Loucy (cell line): ENCODE measurements at regions not wholly inside any gene's neighbourhood (a gene's known extent, or its start where the extent isn't known, plus 50 kb on each side); places are given as distances from the start of the nearest gene placed in this dataset.

Experiments
- H2AFZ ChIP-seq: fragments of 200-600 bp; sonication (generic); 2 replicates; pipeline ENCODE4 v1.6.0; 2016; ENCODE audit warnings: antibody characterized with exemption, mild to moderate bottlenecking, low read length, moderate library complexity
- H3F3A ChIP-seq: fragments of 200-600 bp; 2 replicates; pipeline ENCODE4 v1.6.0; 2016; ENCODE audit warnings: antibody characterized with exemption, low read depth, mild to moderate bottlenecking
- H3K27me3 ChIP-seq: fragments of 200-600 bp; sonication (generic); 2 replicates; pipeline ENCODE4 v1.6.1; 2014; ENCODE audit warnings: low read length, mild to moderate bottlenecking; ENCODE audit not compliant: insufficient read depth, poor library complexity, severe bottlenecking
- H3K36me3 ChIP-seq: fragments of 200-600 bp; sonication (generic); 2 replicates; pipeline ENCODE4 v1.6.1; 2016; ENCODE audit warnings: low read length; ENCODE audit not compliant: insufficient read depth
- H3K4me1 ChIP-seq: fragments of 200-600 bp; sonication (generic); 2 replicates; pipeline ENCODE4 v1.5.1; 2014; ENCODE audit warnings: low read length, mild to moderate bottlenecking; ENCODE audit not compliant: insufficient read depth, poor library complexity, severe bottlenecking
- H3K4me2 ChIP-seq: fragments of 200-600 bp; sonication (generic); 2 replicates; pipeline ENCODE4 v1.6.0; 2014; ENCODE audit warnings: antibody characterized with exemption, low read length, low read depth, mild to moderate bottlenecking; ENCODE audit not compliant: poor library complexity, severe bottlenecking
- H3K4me3 ChIP-seq: fragments of 200-600 bp; sonication (generic); 2 replicates; pipeline ENCODE4 v1.5.1; 2014; ENCODE audit warnings: low read length, mild to moderate bottlenecking, mixed read lengths; ENCODE audit not compliant: poor library complexity, severe bottlenecking
- H3K79me2 ChIP-seq: fragments of 200-600 bp; sonication (generic); 2 replicates; pipeline ENCODE4 v1.6.1; 2014; ENCODE audit warnings: low read length; ENCODE audit not compliant: insufficient read depth
- H3K9ac ChIP-seq: fragments of 200-600 bp; sonication (generic); 2 replicates; pipeline ENCODE4 v1.6.0; 2014; ENCODE audit warnings: mild to moderate bottlenecking, low read depth, low read length, moderate library complexity; ENCODE audit not compliant: poor library complexity, severe bottlenecking
- H3K9me2 ChIP-seq: fragments of 200-600 bp; sonication (generic); replicated peaks from 2 replicates; pipeline ENCODE4 v1.6.1; 2016; ENCODE audit warnings: low read depth, low read length, mixed read lengths
- H3K9me3 ChIP-seq: fragments of 200-600 bp; sonication (generic); 2 replicates; pipeline ENCODE4 v1.6.1; 2014; ENCODE audit warnings: mild to moderate bottlenecking, antibody characterized with exemption, low read length, low read depth; ENCODE audit not compliant: insufficient read depth
- H4K20me1 ChIP-seq: fragments of 200-600 bp; sonication (generic); 2 replicates; pipeline ENCODE4 v1.6.0; 2014; ENCODE audit warnings: antibody characterized with exemption, low read length, mild to moderate bottlenecking; ENCODE audit not compliant: insufficient read depth, poor library complexity, severe bottlenecking
- CTCF ChIP-seq: fragments of 200-600 bp; sonication (generic); conservative IDR thresholded peaks from 2 replicates; pipeline ENCODE4 v1.5.1; 2014; ENCODE audit warnings: mild to moderate bottlenecking, antibody characterized with exemption, low read length
- EZH2phosphoT487 ChIP-seq: fragments of 200-600 bp; IDR thresholded peaks from 2 replicates; pipeline ENCODE4 v1.6.1; 2018; ENCODE audit warnings: antibody characterized with exemption, mild to moderate bottlenecking, moderate library complexity, borderline replicate concordance

DNA sequence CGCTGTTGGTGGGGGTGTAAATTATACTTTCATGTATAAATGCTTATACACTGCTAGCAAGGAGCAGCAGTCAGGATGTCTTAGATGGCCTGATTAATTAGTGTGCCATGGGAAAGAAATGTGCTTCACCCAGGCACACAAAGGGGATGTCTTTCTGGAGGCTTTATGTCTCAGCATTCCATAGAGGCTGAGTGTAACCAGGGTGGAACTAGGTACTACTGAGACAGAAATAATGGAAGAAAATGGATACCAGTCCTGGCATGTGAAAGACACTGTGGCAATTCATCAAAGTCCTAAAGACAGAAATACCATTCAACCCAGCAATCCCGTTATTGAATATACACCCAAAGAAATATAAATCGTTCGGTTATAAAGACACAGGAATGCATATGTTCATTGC lies 52.5 kb downstream of the PF4 start:
- Histone ChIP-seq H3K27me3 (no peaks in the 10 kb centered on the region), H3K4me1 (no peaks in the 10 kb centered on the region), H3K4me2 (no peak overlapping the region), H3K9ac (no peak overlapping the region), H3F3A (no peaks in the 10 kb centered on the region), H4K20me1 (no peaks in the 10 kb centered on the region), H3K9me2 (no peaks in the 10 kb centered on the region), H3K36me3 (no peaks in the 10 kb centered on the region), H3K79me2 (no peaks in the 10 kb centered on the region), H2AFZ (no peak overlapping the region), H3K4me3 (no peak overlapping the region), H3K9me3 (no peaks in the 10 kb centered on the region)
- TF ChIP-seq EZH2phosphoT487 = no peak
- no peak for TF ChIP-seq CTCF

DNA sequence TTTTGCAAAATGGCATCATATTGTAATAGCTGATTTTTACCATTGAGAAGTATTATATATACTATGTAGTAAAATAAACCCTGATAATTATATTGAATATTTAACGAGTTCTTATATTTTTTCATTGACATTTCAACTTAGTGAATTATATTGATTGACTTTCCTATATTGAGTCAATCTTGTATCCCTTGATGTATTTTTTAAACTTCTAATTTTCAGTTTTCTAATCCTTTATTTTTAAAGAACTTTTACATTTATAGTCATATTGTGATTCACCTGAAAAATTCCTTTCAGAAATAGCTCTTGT lies 54.4 kb downstream of the CXCL1 start:
- Histone ChIP-seq H3K4me1 (no peaks in the 10 kb centered on the region), H3K9me2 (no peaks in the 10 kb centered on the region), H3K36me3 (no peaks in the 10 kb centered on the region), H3K9ac (no peak overlapping the region), H3F3A (no peaks in the 10 kb centered on the region), H3K9me3 (no peaks in the 10 kb centered on the region), H3K4me2 (no peak overlapping the region), H3K4me3 (no peak overlapping the region), H3K79me2 (no peaks in the 10 kb centered on the region), H3K27me3 (no peaks in the 10 kb centered on the region), H4K20me1 (no peaks in the 10 kb centered on the region), H2AFZ (no peak overlapping the region)
- TF ChIP-seq EZH2phosphoT487 (no peak), CTCF (no peak)

DNA sequence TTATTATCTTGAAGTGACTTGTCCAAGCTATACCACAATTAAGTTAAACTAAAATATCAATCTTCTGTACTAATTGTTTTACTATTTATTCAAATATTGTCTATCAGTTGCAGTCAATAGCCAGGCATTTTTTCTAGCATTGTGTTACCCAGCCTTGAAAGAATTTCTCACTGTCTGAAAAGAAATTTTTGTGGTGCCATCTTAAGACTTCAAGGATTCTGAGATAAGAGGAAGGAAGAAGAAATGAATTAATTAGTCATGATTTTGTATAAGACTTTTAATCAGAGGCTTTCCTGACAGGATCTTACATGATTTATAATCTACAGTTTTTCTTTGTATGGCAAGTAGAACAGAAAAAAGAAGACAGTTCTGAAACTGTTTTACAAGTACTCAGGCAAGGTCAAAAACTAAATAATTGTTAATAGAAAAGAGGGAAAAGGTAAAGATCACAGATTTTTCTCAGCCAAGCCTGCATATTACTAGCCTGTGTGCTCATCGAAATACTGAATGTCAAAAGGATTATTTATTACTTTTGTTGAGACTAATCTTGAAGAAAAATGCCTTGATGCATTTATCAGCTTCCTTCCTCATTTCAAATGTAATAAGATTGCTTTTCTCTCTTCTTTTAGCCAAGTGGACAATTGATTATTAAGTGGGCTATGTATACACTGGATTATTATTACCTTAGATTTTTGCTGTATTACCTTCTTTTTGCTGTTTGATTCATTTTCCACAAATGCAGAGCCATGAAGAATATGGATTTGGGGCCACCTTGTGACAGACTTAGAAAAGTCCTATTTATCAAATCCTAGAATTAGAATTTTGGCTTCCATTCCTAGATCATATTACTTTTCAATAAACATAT lies 53.8 kb downstream of the CXCL1 start:
- Histone ChIP-seq H3F3A (no peaks in the 10 kb centered on the region), H2AFZ (0 out of 2 replicates have a peak overlapping the region, but pooled peaks have one; percentile 18), H3K9ac (no peak overlapping the region)

More for the DNA sequence above, 53.8 kb downstream of the CXCL1 start:
- no peak overlapping the region for H3K4me2 ChIP-seq
- no peaks in the 10 kb centered on the region for H3K4me1 ChIP-seq
- no peak for TF ChIP-seq EZH2phosphoT487
- TF ChIP-seq CTCF = peak; percentile 60
- H3K9me2 ChIP-seq = no peaks in the 10 kb centered on the region
- no peaks in the 10 kb centered on the region for H3K9me3 ChIP-seq
- no peaks in the 10 kb centered on the region for H3K27me3 ChIP-seq
- H3K36me3 ChIP-seq = no peaks in the 10 kb centered on the region
- H3K4me3 ChIP-seq = no peak overlapping the region
- H4K20me1 ChIP-seq = no peaks in the 10 kb centered on the region
- H3K79me2 ChIP-seq = no peaks in the 10 kb centered on the region
